ENCODE measurements at regions not wholly inside any gene's neighbourhood (a gene's known extent, or its start where the extent isn't known, plus 50 kb on each side); places are given as distances from the start of the nearest gene placed in this dataset.

DNA sequence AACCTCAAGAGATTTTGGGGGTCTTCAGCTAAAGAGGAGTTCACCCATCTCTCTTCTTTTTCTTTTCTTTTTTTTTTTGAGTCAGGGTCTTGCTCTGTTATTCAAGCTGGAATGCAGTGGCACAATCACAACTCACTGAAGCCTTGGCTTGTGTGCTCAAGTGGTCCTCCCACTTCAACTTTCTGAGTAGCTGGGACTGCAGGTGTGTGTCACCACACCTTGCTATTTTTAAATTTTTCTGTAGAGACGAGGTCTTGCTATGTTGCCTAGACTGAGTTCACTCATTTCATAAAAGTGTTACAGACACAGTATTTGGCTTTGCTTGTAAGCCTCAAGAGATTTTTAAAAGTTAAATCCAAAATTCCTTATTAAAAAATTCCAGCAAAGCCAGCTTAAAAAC lies 71.7 kb downstream of the OXSM start:
- Histone ChIP-seq H3K36me3 (no peaks in the 10 kb centered on the region), H3K4me3 (no peak overlapping the region), H3K27me3 (no peaks in the 10 kb centered on the region), H3K4me1 (no peaks in the 10 kb centered on the region), H3K27ac (no peak overlapping the region), H3K9me3 (peaks cover 0 to 8% (median 0%) of the 10 kb centered on the region in 4 donors)
- DNase-seq: no peak
- intact Hi-C loops (cut with DNase I; ENCODE audit: low total_unique reads): no loop called here
- no peak for TF ChIP-seq EP300 (IDR thresholded peaks at IDR 0.05)
- no peak for TF ChIP-seq POLR2AphosphoS5 (IDR thresholded peaks at IDR 0.05)
- no peak for TF ChIP-seq POLR2A (IDR thresholded peaks at IDR 0.05)
- TF ChIP-seq, protein P1, sequence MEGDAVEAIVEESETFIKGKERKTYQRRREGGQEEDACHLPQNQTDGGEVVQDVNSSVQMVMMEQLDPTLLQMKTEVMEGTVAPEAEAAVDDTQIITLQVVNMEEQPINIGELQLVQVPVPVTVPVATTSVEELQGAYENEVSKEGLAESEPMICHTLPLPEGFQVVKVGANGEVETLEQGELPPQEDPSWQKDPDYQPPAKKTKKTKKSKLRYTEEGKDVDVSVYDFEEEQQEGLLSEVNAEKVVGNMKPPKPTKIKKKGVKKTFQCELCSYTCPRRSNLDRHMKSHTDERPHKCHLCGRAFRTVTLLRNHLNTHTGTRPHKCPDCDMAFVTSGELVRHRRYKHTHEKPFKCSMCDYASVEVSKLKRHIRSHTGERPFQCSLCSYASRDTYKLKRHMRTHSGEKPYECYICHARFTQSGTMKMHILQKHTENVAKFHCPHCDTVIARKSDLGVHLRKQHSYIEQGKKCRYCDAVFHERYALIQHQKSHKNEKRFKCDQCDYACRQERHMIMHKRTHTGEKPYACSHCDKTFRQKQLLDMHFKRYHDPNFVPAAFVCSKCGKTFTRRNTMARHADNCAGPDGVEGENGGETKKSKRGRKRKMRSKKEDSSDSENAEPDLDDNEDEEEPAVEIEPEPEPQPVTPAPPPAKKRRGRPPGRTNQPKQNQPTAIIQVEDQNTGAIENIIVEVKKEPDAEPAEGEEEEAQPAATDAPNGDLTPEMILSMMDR (IDR thresholded peaks at IDR 0.05): no peak
- WGBS, 5 donors: 86 to 98% (median 91%) methylated on average over 1 of the region's 1 CpG

DNA sequence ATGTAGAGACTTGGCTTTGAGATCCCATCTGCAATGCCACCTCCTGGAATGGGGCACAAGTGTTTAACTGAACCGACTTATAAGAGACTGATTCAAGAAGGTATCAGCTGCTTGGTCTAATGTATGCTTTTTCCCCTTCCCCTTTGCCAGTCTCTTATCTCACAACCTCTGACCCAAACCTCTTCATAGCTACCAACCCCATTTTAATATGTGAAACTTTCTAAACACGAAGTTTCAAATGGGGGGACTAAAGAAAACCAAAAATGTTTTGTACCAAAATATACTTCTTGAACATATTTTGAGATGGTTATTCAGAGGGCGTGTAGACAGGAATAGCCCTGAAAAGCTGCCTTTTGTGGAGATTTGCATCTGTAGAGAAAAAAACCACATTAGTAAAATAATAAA lies 73.1 kb downstream of the OXSM start:
- no peaks in the 10 kb centered on the region for H3K27me3 ChIP-seq
- H3K27ac ChIP-seq: no peak overlapping the region
- DNase-seq: no peak
- 70 to 79% (median 71%) methylated on average over 3 of the region's 3 CpGs for WGBS, 5 donors
- H3K4me1 ChIP-seq: no peaks in the 10 kb centered on the region
- H3K36me3 ChIP-seq: no peaks in the 10 kb centered on the region
- TF ChIP-seq, protein P1 (IDR thresholded peaks at IDR 0.05): no peak
- no peak for TF ChIP-seq POLR2A (IDR thresholded peaks at IDR 0.05)
- TF ChIP-seq POLR2AphosphoS5 (IDR thresholded peaks at IDR 0.05): no peak
- H3K9me3 ChIP-seq: peaks cover 0 to 8% (median 0%) of the 10 kb centered on the region in 4 donors
- no peak overlapping the region for H3K4me3 ChIP-seq
- intact Hi-C loops (cut with DNase I; ENCODE audit: low total_unique reads): no loop called here

DNA sequence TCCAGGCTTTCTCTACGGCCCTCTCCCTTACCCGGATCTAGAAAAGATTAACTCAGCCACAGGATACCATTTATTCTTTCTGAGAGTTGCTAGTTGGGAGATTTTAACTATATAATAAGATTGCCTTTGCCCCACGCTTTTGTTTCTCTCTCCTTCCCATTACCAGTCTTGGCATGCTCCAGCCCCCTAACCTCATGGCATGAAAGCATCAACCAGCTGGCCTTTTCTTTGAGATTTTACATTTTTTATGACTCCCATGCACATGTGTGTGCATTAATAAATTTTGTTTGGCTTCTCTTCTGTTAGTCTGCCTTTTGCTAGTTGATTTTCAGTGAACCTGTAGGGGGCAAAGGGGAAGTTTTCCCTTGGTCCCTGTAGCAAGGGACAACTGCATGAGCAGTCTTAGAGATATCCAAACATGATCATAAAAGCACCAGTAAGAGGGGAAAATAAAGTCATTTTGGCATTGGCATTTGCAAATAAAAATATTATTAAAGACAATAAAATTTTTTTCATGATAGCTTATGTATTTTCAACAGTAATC lies 73.6 kb downstream of the OXSM start:
- Histone ChIP-seq H3K27ac (no peak overlapping the region), H3K4me1 (no peaks in the 10 kb centered on the region), H3K27me3 (no peaks in the 10 kb centered on the region), H3K4me3 (no peak overlapping the region), H3K36me3 (no peaks in the 10 kb centered on the region), H3K9me3 (peaks cover 0 to 8% (median 0%) of the 10 kb centered on the region in 4 donors)
- intact Hi-C loops (cut with DNase I; ENCODE audit: low total_unique reads): no loop called here
- DNase-seq: peak in 1 of 2 donors; percentile 6
- 56 to 74% (median 66%) methylated on average over 3 of the region's 3 CpGs for WGBS, 5 donors
- no peak for TF ChIP-seq POLR2A (IDR thresholded peaks at IDR 0.05)
- no peak for TF ChIP-seq POLR2AphosphoS5 (IDR thresholded peaks at IDR 0.05)
- TF ChIP-seq, protein P1 (IDR thresholded peaks at IDR 0.05): no peak
- TF ChIP-seq EP300 (IDR thresholded peaks at IDR 0.05): no peak

DNA sequence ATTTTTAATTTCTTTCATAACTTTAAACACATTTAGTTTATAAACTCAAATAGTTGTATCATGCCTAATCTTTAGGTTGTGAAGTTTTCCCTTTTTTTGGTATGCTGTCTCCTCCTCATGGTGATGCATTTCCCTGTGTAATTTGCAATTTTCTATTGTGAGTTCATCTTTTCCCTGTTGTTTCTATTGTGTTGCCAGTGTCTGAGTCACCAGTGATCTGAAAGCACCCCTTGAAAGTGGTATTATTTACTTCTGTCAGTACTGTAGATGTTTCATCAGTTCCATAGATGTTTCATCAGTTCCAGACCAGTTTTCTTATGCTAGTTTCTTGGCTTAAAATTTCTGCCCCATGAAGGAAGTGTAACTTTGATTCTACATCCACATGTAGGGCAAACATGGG lies 80.6 kb downstream of the OXSM start:
- TF ChIP-seq, protein P1 (IDR thresholded peaks at IDR 0.05): no peak
- TF ChIP-seq POLR2A (IDR thresholded peaks at IDR 0.05) (no peak), EP300 (IDR thresholded peaks at IDR 0.05) (no peak), POLR2AphosphoS5 (IDR thresholded peaks at IDR 0.05) (no peak)
- no peaks in the 10 kb centered on the region for H3K36me3 ChIP-seq
- no peak overlapping the region for H3K4me3 ChIP-seq
- DNase-seq: no peak
- no peaks in the 10 kb centered on the region for H3K4me1 ChIP-seq
- no peaks in the 10 kb centered on the region for H3K9me3 ChIP-seq
- intact Hi-C loops (cut with DNase I; ENCODE audit: low total_unique reads): no loop called here
- no peaks in the 10 kb centered on the region for H3K27me3 ChIP-seq
- no peak overlapping the region for H3K27ac ChIP-seq

All from stomach (tissue), 8 donors.